Endodermal cell (in vitro differentiated cells): ENCODE measurements at regions not wholly inside any gene's neighbourhood (a gene's known extent, or its start where the extent isn't known, plus 50 kb on each side); places are given as distances from the start of the nearest gene placed in this dataset.
A peak's percentile ranks its signal among the peaks of the same experiment; 100 is the strongest.
"Not testable (repeated sequence)": the region's sequence is repeated elsewhere in the genome, so short reads cannot be mapped to it uniquely, and the experiment has no call there.

Experiments
- DNase-seq: peaks from one replicate; pipeline ENCODE4 v3.0.0-alpha.2; 2017
- H3K27ac ChIP-seq: 2 replicates; pipeline ENCODE4 v1.5.1; 2013; ENCODE audit warnings: mild to moderate bottlenecking, low read depth, low read length, moderate library complexity
- H3K27me3 ChIP-seq: 2 replicates; pipeline ENCODE4 v1.6.1; 2013; ENCODE audit warnings: mild to moderate bottlenecking, low read length, moderate library complexity; ENCODE audit not compliant: insufficient read depth, control insufficient read depth, poor library complexity, severe bottlenecking
- H3K36me3 ChIP-seq: 2 replicates; pipeline ENCODE4 v1.7.0; 2013; ENCODE audit warnings: mild to moderate bottlenecking, low read length, moderate library complexity; ENCODE audit not compliant: control insufficient read depth, insufficient read depth
- H3K4me1 ChIP-seq: one replicate; pipeline ENCODE4 v1.7.0; 2013; ENCODE audit warnings: low read length; ENCODE audit not compliant: control insufficient read depth, insufficient read depth
- H3K4me3 ChIP-seq: 2 replicates; pipeline ENCODE4 v1.5.1; 2013; ENCODE audit warnings: mild to moderate bottlenecking, low read length, moderate library complexity
- H3K9ac ChIP-seq: 2 replicates; pipeline ENCODE4 v1.6.1; 2013; ENCODE audit warnings: mild to moderate bottlenecking, low read length, moderate library complexity; ENCODE audit not compliant: poor library complexity, severe bottlenecking; ENCODE audit errors: extremely low read depth
- H3K9me3 ChIP-seq: 2 replicates; pipeline ENCODE4 v1.6.1; 2013; ENCODE audit warnings: mild to moderate bottlenecking, low read length, moderate library complexity; ENCODE audit not compliant: control insufficient read depth
- H3K27ac Mint-ChIP-seq: 2 replicates; pipeline ENCODE4 v1.8.0; 2020; ENCODE audit warnings: mixed read lengths
- H3K27me3 Mint-ChIP-seq: 2 replicates; pipeline ENCODE4 v1.8.0; 2021; ENCODE audit warnings: mild to moderate bottlenecking, mixed read lengths; ENCODE audit not compliant: insufficient read depth
- H3K36me3 Mint-ChIP-seq: 2 replicates; pipeline ENCODE4 v1.8.0; 2020; ENCODE audit warnings: low read depth, mixed read lengths
- H3K4me1 Mint-ChIP-seq: 2 replicates; pipeline ENCODE4 v1.8.0; 2020; ENCODE audit warnings: mixed read lengths
- H3K4me3 Mint-ChIP-seq: 2 replicates; pipeline ENCODE4 v1.8.0; 2020; ENCODE audit warnings: mild to moderate bottlenecking, moderate library complexity, mixed read lengths
- H3K9me3 Mint-ChIP-seq: 2 replicates; pipeline ENCODE4 v1.8.0; 2020; ENCODE audit warnings: mild to moderate bottlenecking, mixed read lengths
- WGBS, 2 experiments: methylation state at CpG; one replicate each; pipeline versions ENCODE4 v1.1.5 to v1.1.7; 2013; ENCODE audit warnings: missing lambda C conversion rate in 2 of 2, mixed read lengths in 1 of 2; ENCODE audit not compliant: insufficient coverage in 1 of 2, insufficient read length in 1 of 2; 5-methylcytosine and 5-hydroxymethylcytosine counted together
- TF ChIP-seq, protein P1 (sequence below): fragments of 200-600 bp; sonication (generic); conservative IDR thresholded peaks from 2 replicates; pipeline ENCODE4 v1.5.0; 2021; ENCODE audit warnings: antibody characterized with exemption, mild to moderate bottlenecking

DNA sequence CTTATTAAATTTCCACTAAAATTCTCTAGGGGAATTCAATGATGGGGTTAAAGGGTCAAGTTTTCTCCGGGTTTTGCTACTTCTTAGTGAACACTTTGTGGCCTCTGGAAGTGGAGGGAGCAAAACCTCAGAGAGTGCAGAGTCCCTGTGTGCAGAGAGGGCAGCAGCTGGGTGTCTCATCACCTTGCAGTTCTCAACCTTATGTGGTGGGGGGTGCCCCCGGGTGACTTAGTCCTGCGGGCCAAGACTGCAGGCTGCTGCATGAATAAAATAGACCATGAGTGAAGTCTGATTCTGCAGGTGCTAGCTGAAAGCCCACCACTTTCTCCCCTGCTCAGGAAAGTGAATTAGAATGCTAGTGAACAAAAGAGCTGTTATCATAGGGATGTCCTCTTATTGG lies 191.6 kb downstream of the DLEU7 start:
- Mint-ChIP-seq H3K36me3 (no peaks in the 10 kb centered on the region), H3K4me3 (no peak overlapping the region), H3K27ac (no peak overlapping the region), H3K27me3 (peaks cover 45% of the 10 kb centered on the region), H3K9me3 (no peaks in the 10 kb centered on the region), H3K4me1 (peaks cover 11% of the 10 kb centered on the region)
- Histone ChIP-seq H3K9me3 (no peaks in the 10 kb centered on the region), H3K9ac (no peak overlapping the region), H3K27me3 (no peaks in the 10 kb centered on the region), H3K27ac (no peak overlapping the region), H3K4me1 (no peaks in the 10 kb centered on the region), H3K36me3 (no peaks in the 10 kb centered on the region), H3K4me3 (no peak overlapping the region)
- WGBS, 2 experiments = 60 to 78% methylated on average over 1 to 3 of the region's 3 CpGs
- TF ChIP-seq, protein P1, sequence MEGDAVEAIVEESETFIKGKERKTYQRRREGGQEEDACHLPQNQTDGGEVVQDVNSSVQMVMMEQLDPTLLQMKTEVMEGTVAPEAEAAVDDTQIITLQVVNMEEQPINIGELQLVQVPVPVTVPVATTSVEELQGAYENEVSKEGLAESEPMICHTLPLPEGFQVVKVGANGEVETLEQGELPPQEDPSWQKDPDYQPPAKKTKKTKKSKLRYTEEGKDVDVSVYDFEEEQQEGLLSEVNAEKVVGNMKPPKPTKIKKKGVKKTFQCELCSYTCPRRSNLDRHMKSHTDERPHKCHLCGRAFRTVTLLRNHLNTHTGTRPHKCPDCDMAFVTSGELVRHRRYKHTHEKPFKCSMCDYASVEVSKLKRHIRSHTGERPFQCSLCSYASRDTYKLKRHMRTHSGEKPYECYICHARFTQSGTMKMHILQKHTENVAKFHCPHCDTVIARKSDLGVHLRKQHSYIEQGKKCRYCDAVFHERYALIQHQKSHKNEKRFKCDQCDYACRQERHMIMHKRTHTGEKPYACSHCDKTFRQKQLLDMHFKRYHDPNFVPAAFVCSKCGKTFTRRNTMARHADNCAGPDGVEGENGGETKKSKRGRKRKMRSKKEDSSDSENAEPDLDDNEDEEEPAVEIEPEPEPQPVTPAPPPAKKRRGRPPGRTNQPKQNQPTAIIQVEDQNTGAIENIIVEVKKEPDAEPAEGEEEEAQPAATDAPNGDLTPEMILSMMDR = no peak
- no peak for DNase-seq

- Mint-ChIP-seq H3K27me3 (peaks cover 29% of the 10 kb centered on the region), H3K4me1 (peaks cover 17% of the 10 kb centered on the region), H3K4me3 (no peak overlapping the region), H3K36me3 (no peaks in the 10 kb centered on the region), H3K9me3 (no peaks in the 10 kb centered on the region), H3K27ac (no peak overlapping the region)
- H3K4me3 ChIP-seq = no peak overlapping the region
- H3K27me3 ChIP-seq = no peaks in the 10 kb centered on the region
- H3K27ac ChIP-seq = no peak overlapping the region
- no peak for DNase-seq
- no peak overlapping the region for H3K9ac ChIP-seq
- H3K9me3 ChIP-seq = no peaks in the 10 kb centered on the region
- no peaks in the 10 kb centered on the region for H3K36me3 ChIP-seq
- no peaks in the 10 kb centered on the region for H3K4me1 ChIP-seq
- TF ChIP-seq, protein P1 = no peak
- 84 to 96% methylated on average over 3 to 4 of the region's 4 CpGs for WGBS, 2 experiments
Measured at GRCh38 chr13:50654331-50654730, 189.2 kb downstream of the DLEU7 start.

GRCh38 chr13:50661881-50662280 lies 181.6 kb downstream of the DLEU7 start:
- not testable (repeated sequence) for H3K27ac Mint-ChIP-seq, H3K9me3 Mint-ChIP-seq, H3K4me1 Mint-ChIP-seq, H3K36me3 ChIP-seq, H3K27ac ChIP-seq, H3K9me3 ChIP-seq, H3K36me3 Mint-ChIP-seq, H3K27me3 ChIP-seq, H3K4me3 ChIP-seq, H3K9ac ChIP-seq, H3K27me3 Mint-ChIP-seq, H3K4me1 ChIP-seq, DNase-seq, H3K4me3 Mint-ChIP-seq
- WGBS, 2 experiments = 91 to 92% methylated on average over 5 of the region's 5 CpGs

DNA sequence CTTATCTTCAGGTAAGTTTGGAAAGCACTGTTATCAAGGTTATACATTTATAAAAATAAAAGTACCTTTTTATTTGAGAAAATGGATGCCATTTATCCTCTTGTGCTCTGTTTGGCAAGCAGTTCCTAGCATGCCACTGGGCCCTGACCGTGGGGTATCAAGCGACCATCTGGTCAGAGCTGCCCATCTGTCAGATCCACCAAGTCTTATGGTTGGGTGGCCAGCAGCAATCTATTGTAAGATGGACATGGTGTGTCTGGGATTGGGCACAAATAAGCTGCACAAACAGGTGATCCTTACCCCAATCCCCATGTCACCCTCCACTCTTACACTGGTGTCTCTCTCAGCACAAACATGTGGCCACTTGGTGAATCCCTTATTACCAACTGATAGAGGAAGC lies 178.5 kb downstream of the DLEU7 start:
- Histone ChIP-seq H3K27me3 (no peaks in the 10 kb centered on the region), H3K9me3 (no peaks in the 10 kb centered on the region), H3K9ac (no peak overlapping the region), H3K36me3 (no peaks in the 10 kb centered on the region), H3K27ac (no peak overlapping the region), H3K4me3 (no peak overlapping the region), H3K4me1 (no peaks in the 10 kb centered on the region)
- no peak overlapping the region for H3K27ac Mint-ChIP-seq
- DNase-seq = peak; percentile 13
- H3K4me1 Mint-ChIP-seq = no peaks in the 10 kb centered on the region
- H3K4me3 Mint-ChIP-seq = no peak overlapping the region
- peaks cover 9% of the 10 kb centered on the region for H3K27me3 Mint-ChIP-seq
- peaks cover 3% of the 10 kb centered on the region for H3K9me3 Mint-ChIP-seq
- no peaks in the 10 kb centered on the region for H3K36me3 Mint-ChIP-seq
- WGBS, 2 experiments = 83 to 92% methylated on average over 2 of the region's 2 CpGs
- TF ChIP-seq, protein P1 = no peak
